GM18870 (cell line): ENCODE measurements at regions not wholly inside any gene's neighbourhood (a gene's known extent, or its start where the extent isn't known, plus 50 kb on each side); places are given as distances from the start of the nearest gene placed in this dataset.
"Not testable (repeated sequence)": the region's sequence is repeated elsewhere in the genome, so short reads cannot be mapped to it uniquely, and the experiment has no call there.

Experiments used
- ATAC-seq: cut with Tn5 transposase; IDR thresholded peaks from one replicate; pipeline ENCODE4 v1.9.1; 2021; ENCODE audit warnings: moderate library complexity; ENCODE audit not compliant: unreplicated experiment

DNA sequence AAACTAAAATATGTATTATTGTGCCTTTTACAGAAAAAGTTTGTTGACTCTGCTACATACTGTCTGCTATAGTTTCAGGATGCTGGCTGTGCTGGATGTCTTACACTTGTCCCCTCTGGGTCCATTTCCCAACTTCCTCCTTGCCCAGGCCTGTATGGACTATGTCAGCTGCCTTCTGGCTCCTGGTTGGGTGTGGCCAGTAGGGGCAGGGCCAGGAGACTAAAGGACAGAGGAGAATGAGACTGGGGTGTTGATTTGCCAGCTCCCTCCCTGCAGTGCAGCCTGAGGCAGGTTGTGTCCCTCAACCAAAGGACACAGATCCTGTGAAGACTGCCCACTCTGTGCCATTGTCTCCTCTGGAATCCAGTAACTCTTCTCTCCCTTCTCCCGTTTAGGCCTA lies 90.6 kb upstream of the UBE2E2 start:
- no peak for ATAC-seq

DNA sequence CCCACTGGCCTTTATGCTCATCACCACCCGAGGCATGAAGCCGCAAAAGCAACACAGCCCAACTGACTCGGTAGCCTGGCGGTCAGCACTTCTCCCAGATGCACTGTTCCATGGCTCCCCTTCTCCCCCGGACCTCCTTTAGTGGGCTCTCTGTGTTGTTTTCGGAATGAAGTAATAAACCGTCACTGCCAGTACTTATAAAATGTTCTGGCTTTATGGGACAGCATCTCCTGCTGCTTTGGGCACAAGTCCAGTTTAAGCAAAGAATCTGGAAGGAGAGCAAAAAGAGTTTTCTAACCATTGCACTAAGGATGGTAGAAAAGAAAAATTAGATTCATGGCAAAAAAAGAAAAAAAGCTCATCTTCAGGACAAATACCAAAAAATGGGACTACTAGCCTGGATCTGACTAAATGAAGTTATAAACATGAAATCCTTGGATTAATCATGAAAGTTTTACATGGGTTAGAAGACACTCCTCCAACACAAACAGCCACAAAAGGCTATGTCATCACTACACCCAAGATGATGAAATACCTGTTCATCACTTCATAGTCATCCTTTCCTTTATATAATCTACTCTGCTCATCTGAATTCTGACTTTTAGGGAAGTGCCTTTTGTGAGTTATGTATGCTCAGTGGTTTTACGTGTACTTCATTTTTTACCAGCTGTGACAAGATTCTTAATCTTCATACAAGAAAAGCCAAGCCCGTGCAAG lies 89.5 kb upstream of the UBE2E2 start:
- no peak for ATAC-seq

DNA sequence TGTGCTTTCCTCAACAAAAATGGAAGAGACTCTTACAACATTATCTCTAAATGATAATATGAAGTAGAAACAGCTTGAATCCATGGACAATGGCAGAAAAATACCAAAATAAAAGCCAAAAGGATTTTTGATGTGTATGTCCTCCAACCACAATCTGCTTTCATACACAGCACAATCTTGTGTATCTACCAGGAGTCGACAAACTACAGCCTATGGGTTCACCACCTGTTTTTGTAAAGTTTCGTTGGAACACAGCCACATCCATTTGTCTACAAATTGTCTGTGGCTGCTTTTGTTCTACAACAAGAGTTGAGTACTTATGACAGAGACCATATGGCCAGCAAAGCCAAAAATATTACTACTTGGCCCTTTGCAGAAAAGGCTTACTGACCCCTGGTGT lies 88.7 kb upstream of the UBE2E2 start:
- no peak for ATAC-seq

DNA sequence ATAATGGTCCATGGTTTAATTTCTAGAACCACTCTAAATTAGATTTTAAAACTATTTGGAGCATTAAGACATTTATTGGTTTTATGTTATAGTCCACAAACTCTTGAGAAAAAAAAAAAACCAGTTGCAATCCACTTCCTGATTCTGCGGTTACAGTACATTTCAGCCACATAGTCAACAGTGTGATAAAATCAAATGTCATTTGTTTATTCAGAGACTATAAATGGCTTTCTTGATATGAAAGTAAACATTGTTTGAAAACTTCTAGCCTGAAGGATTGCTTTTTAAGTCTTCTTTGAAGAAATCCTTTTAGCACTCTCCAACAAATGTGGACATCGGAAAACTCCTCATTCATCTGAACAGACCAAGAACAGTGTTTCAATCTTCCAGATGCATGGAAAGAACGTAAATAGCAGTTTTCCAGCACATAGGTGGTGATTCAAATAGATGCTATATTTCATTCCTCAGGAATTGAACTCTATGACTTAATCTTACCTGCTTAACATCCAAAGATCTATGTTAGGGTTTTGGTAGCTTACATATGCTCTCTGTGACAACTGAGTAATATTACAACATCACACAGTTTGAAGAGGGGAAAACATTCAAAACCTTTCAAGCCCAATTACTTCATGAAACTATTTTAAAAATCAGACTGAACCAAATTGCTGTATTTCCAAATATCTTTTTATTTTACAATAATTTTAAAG lies 87.8 kb upstream of the UBE2E2 start:
- no peak for ATAC-seq

DNA sequence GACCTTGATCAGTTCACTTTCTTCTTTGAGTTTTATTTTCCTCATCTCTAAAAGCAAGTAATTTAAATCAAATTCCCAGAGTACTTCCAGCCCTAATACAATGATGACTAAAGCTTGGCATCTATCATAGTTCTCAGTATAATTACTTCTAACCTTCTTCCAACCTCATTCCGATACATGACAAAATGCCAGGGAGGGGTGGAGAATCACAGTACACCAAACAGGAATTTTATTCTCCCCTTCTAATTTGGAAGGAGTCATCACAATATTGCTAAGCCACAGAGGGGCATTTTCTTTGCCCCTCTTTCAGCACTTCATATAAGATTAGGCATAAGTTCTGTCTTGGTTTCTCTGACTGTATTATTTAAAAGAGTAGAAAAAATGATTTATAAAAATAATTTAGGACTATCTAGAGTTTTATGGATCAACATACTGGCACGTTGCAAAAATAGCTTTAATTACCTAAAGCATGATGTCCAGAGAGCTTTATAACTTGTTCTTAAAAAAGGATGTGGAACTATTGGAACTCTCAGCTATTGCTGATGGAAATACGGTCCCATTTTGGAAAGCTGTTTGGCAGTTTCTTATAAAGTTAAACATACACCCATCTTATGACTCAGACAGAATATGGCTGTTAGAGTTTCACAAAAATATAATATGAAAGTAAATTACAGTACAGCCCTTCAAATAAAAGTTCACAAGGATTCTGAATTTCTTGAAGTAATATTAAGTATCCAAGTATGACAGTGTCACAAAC lies 86.9 kb upstream of the UBE2E2 start:
- ATAC-seq = no peak

DNA sequence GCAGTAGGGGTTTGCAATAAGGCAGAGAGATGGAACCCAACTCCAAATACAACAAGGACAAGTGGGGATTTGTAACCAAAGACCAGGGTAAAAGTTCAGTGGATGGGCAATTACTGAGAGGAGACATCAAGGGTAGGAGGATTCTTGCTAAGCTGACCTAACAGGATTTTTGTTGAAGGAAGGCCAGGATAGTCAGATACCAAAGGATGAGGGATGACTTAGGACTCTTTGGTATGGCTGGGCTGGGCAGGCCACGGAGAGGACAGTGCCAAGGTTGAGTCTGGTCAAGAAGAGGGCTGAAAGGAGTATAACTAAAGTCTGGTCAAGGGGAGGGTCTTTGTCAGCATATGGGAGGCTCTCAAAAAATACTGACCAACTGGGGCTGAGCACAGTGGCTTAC lies 85.3 kb upstream of the UBE2E2 start:
- no peak for ATAC-seq

DNA sequence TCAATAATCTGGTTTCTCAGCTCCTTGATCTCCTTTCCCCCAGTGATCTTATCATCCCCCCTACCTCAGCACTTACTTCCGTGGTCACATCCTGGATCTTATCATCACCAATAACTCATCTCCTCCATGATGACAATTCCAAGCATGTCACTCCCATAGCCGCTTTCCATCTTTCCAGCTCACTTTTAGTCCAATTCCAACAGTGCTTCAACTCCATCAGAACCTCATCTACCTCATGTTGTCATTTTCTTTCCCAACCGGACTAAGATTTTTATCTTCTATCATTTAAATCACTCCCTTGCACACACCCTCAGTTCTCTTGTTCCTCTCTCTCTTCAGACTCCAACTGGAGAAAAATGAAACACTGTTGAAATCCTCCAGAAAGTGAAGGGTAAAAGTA lies 75.9 kb upstream of the UBE2E2 start:
- no peak for ATAC-seq

DNA sequence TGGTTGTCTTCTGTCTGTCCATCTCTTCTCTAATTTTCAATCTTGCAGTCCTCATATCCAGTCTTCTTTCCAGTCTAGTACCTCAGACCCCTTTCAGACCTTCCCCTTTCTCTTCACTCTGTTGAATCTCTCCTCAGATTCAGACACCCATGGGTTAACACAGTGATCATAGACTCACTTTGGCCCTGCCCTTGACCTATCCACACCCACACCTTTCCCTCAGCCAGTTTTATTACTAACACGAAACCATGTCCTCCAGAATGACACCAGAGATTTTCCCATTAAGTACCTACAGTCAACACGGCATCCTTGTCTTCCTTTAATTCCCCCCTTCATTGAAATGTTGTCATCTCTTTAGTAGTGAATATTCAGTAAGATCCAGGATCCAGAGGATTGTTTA lies 74.5 kb upstream of the UBE2E2 start:
- no peak for ATAC-seq

DNA sequence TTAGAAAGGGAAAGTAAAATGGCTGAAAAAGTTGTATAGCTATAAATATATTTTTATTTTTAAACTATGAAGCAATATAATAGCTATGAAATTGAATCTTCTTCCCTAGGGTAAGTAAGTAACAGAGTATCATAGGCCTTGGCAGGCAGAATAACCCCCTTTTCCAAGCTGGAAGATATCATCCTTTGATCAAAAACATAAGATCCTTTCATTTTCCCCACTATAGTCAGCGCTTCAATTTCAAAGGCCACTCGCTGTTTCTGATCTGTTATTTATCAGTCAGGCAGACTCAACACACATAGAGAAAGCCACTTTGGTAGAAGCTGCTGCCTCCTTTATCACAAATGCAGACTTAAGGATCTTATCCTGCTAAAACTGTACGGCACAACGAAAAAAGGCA lies 74.0 kb upstream of the UBE2E2 start:
- no peak for ATAC-seq

DNA sequence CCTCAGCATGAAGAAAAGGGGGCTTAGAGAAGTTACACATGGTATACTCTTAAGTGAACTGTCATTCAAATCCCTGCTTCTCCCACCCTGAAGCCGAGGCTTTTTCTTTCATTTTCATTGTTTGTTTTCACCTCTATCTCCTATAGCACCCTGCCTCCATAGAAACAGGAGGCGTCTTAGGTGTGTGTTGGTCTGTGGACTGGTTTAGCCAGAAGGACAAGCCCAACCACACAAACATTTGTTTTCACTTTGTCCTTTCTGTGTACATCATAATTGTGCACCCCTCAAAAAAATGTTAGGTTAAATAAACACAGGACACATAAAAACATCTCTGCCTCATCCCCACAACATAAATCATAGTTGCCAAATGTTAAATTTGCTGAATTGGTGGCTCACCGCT lies 73.3 kb upstream of the UBE2E2 start:
- ATAC-seq = no peak

DNA sequence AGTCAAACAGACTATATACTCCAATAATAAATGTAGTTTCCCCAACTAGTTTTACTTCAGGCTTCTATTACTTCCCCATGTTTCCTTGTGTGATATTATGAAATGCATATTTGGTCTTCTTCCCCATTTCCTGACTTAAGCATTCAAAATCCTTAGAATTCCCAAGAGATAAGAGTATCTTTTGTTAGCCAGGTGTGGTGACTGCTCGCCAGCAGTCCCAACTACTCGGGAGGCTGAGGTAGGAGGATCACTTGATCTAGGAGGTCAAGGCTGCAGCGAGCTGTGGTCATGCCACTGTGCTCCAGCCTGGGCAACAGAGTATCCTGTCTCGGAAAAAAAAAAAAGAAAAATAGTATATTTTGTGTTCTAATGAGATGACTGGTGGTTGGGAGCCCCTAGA lies 72.7 kb upstream of the UBE2E2 start:
- no peak for ATAC-seq

DNA sequence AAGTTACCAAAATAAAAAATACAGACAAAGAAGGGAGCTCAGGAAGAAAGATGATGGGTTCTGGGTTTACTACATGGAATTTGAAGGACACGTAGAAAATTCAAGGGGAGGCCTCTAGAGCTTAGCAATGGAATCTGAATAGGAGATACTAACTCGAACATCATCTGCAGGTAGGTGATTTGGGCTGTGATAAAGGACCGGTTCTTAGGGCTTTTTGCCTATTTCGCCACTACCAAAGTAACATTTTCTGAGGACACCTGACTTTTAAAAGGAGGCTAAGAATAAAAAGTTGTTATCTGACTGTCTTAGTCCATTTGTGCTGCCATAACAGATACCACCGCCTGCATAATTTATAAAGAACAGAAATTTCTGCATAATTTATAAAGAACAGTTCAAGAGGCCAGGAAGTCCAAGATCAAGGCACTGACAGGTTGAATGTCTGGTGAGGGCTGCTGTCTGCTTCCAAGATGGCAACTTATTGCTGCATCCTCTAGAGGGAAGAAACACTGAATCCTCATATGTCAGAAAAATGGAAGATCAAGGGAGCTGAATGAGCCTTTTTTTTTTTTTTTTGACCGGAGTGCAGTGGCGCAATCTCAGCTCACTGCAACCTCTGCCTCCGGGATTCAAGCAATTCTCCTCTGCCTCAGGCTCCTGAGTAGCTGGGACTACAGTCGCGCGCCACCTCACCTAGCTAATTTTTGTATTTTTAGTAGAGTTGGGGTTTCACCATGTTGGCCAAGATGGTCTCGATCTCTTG lies 67.9 kb upstream of the UBE2E2 start:
- no peak for ATAC-seq

DNA sequence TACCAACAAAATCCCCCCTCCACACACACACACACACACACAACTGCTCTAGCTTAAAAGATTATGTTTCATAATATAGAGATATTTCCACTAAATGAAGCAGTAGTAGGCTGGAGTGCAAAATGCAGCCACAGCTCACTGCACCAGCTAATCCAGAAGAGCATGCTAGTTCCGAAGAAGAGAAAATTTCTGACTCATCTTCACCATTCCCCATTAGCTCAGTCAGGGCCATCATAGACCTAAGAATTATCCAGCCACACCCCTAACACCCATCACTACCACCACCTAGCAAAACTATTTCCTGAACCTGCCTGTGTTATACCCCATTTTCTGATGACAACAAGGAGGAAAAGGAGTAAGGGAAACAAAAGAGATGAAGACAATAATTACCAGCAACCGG lies 67.1 kb upstream of the UBE2E2 start:
- ATAC-seq = no peak

DNA sequence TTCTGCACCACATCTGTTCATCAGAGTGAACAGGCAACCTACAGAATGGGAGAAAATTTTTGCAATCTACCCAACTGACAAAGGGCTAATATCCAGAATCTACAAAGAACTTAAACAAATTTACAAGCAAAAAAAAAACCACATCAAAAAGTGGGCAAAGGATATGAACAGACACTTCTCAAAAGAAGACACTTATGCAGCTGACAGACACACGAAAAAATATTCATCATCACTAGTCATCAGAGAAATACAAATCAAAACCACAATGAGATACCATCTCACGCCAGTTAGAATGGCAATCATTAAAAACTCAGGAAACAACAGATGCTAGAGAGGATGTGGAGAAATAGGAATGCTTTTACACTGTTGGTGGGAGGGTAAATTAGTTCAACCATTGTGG lies 59.1 kb upstream of the UBE2E2 start:
- not testable (repeated sequence) for ATAC-seq

DNA sequence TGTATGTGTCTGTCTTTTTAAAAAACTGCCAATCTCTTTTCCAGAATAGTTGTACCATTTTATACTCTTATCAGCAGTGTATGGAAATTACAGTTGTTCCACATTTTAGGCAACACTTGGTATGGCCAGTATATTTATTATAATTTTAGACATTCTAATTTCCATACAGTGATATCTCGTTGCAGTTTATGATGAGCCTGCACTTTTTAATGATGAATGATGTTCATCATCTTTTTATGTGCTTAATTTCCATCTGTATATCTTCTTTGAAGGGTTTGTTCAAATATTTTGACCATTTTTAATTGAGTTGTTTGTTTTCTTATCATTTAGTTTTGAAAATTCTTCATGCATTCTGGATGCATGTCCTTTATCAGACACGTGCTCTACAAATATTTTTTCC lies 57.0 kb upstream of the UBE2E2 start:
- ATAC-seq = no peak

DNA sequence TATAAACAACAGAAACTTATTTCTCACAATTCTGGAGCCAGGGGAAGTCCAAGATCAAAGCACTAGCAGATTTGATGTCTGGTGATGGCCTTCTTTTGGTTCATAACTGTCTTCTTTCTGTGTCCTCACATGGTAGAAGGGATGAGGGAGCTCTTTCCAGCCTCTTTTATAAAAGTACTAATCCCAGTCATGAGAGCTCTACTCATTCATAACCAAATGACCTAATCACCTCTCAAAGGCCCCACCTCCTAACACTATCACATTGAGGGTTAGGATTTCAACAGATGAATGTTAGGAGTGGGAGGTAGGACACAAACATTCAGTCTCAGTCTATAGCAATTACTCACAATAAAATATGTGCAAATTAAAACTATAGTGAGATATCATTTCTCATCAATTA lies 50.1 kb upstream of the UBE2E2 start:
- no peak for ATAC-seq
